Ovary (tissue), 3 donors: ENCODE measurements at regions not wholly inside any gene's neighbourhood (a gene's known extent, or its start where the extent isn't known, plus 50 kb on each side); places are given as distances from the start of the nearest gene placed in this dataset.

Source experiments
- CTCF ChIP-seq, 3 donors: fragments of 450-650 bp in 2 of 3; fragments of 200-600 bp in 1 of 3; IDR thresholded peaks; one replicate each; pipeline versions ENCODE4 v1.5.1 to v1.8.0; 2016 to 2022; ENCODE audit warnings: antibody characterized with exemption in 3 of 3, mild to moderate bottlenecking in 1 of 3
- POLR2A ChIP-seq: fragments of 450-650 bp; IDR thresholded peaks from one replicate; pipeline ENCODE4 v1.6.1; 2017; ENCODE audit warnings: antibody characterized with exemption, mild to moderate bottlenecking, moderate library complexity
- donor health status: DM: no; HTN: no; CAD: no.

DNA sequence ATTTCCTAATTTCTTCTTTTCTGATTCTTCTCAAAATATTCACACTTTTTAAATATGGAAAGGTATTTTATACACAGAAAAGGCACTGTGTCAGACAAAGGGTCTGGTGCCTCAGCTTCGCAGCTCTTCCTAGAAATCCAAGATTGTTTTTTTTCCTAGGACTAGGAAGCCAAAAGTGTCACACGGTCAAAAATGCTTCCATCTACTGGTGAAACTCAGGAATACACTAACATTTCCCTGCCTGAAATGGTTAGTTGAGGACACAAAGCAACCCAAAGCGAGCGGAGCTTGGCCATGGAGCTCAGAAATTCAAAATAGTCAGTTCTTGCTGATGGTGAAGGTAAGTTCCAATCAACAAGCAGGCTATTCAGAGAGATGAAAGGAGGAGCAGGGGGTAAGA, 426.5 kb upstream of the RASGRP1 start:
- TF ChIP-seq CTCF (IDR thresholded peaks at IDR 0.05), result peak in 1 of 3 donors; percentile 37
- no peak for TF ChIP-seq POLR2A
